Prostate gland (tissue), 2 donors: ENCODE measurements at regions not wholly inside any gene's neighbourhood (a gene's known extent, or its start where the extent isn't known, plus 50 kb on each side); places are given as distances from the start of the nearest gene placed in this dataset.

Experiments
- DNase-seq: peaks from one replicate; pipeline ENCODE4 v3.0.0-alpha.2; 2019; ENCODE audit warnings: low spot score
- H3K27ac ChIP-seq, 2 donors: fragments of 200-600 bp; sonication (generic); 2 replicates each; pipeline ENCODE4 v1.5.1; 2017 to 2019
- H3K27me3 ChIP-seq: fragments of 200-600 bp; sonication (generic); replicated peaks from 2 replicates; pipeline ENCODE4 v1.5.1; 2019; ENCODE audit not compliant: insufficient read depth
- H3K36me3 ChIP-seq, 2 donors: fragments of 200-600 bp; sonication (generic); 1 replicate in 1 of 2; 2 replicates in 1 of 2; pipeline versions ENCODE4 v1.5.1 to v1.8.1; 2017 to 2019
- H3K4me1 ChIP-seq: fragments of 200-600 bp; sonication (generic); replicated peaks from 2 replicates; pipeline ENCODE4 v1.5.1; 2019
- H3K4me3 ChIP-seq, 2 donors: fragments of 200-600 bp; sonication (generic); 2 replicates each; pipeline ENCODE4 v1.5.1; 2017 to 2019
- H3K9me3 ChIP-seq: fragments of 200-600 bp; sonication (generic); 2 replicates; pipeline ENCODE4 v1.5.1; 2017
- CTCF ChIP-seq, 4 experiments: fragments of 200-600 bp in 2 of 4; fragments of 450-650 bp in 2 of 4; sonication (generic) in 2 of 4; IDR thresholded peaks; 1 replicate in 3 of 4; 2 replicates in 1 of 4; pipeline ENCODE4 v1.5.1; 2016 to 2019; ENCODE audit warnings: antibody characterized with exemption in 4 of 4, mild to moderate bottlenecking in 2 of 4, moderate library complexity in 2 of 4
- POLR2A ChIP-seq: fragments of 450-650 bp; IDR thresholded peaks from one replicate; pipeline ENCODE4 v1.6.1; 2016; ENCODE audit warnings: antibody characterized with exemption, mild to moderate bottlenecking
- POLR2AphosphoS5 ChIP-seq: sonication (generic); formaldehyde crosslinking; IDR thresholded peaks from one replicate; pipeline ENCODE4 v1.6.1; 2017; ENCODE audit warnings: antibody characterized with exemption
- WGBS: methylation state at CpG from one replicate; pipeline ENCODE4 v1.1.5; 2018; 5-methylcytosine and 5-hydroxymethylcytosine counted together
- intact Hi-C: fragments of 100-400 bp; cut with DNase I; formaldehyde crosslinking; loops from one replicate; pipeline ENCODE4 v1.14.2; 2022

GRCh38 chr17:55625521-55625920, 97.1 kb downstream of the TMEM100 start:
- no peak for DNase-seq
- no peak overlapping the region for H3K4me3 ChIP-seq
- no peaks in the 10 kb centered on the region for H3K9me3 ChIP-seq
- H3K27me3 ChIP-seq = no peaks in the 10 kb centered on the region
- intact Hi-C loops = no loop called here
- no peak overlapping the region for H3K27ac ChIP-seq
- no peaks in the 10 kb centered on the region for H3K4me1 ChIP-seq
- TF ChIP-seq POLR2AphosphoS5 = no peak
- TF ChIP-seq POLR2A = no peak
- no peak for TF ChIP-seq CTCF (IDR thresholded peaks at IDR 0.05)
- no peaks in the 10 kb centered on the region for H3K36me3 ChIP-seq

DNA sequence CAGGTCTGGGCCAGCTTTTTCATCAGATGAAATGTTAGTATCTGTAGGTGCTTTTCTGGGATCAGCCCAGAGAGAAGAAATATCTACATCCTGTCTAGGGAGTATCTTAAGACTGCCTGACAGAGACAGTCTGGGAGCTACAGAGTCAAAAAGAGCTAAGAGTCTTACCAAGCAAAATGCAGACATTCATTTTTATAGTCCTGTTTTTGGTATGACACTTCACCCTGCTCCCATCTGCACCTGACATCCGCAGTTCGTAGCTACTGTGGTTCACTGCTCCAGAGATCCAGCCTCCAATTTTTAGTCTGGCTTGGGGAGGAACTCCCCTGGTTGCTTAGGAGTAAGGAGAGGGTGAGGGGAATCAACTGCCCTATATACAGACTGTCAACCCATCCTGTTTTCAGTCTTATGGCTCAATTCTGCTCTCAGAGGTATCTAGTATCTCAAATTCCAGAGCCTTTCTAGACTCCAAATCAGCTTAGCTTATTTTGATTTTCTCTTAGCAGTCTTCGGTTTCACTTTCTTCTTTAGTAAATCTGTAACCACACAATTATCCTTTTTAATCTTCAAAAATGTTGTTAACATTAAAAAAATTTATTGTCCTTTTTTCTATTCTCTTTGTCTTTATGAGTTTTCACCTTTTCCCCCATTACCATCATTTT, 97.8 kb downstream of the TMEM100 start:
- Histone ChIP-seq H3K27me3 (no peaks in the 10 kb centered on the region), H3K4me3 (no peak overlapping the region), H3K4me1 (no peaks in the 10 kb centered on the region), H3K27ac (no peak overlapping the region), H3K36me3 (no peaks in the 10 kb centered on the region), H3K9me3 (no peaks in the 10 kb centered on the region)
- DNase-seq = no peak
- TF ChIP-seq POLR2AphosphoS5 (no peak), POLR2A (no peak), CTCF (IDR thresholded peaks at IDR 0.05) (no peak)
- intact Hi-C loops = no loop called here
- 71% methylated on average over 3 of the region's 3 CpGs for WGBS

DNA sequence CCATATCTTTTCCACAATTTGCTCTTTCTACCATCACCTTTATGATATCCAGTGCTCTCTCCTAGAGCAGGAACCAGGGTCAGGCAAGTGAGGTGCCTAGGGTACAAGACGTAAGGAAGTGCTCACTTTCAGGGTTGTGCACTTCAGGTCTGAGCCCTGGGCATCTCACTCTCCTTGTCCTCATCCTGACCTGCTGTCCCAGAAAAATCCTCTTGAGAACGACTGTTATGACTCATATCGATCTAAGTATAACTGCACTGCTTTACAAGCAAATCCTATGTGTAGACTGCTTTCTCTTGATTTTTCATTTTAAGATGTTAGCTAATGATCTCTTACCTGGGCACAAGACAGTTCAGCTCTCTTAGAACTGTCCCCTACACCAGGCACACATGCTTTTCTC, 100.1 kb downstream of the TMEM100 start:
- H3K9me3 ChIP-seq = no peaks in the 10 kb centered on the region
- 63% methylated on average over 3 of the region's 3 CpGs for WGBS
- DNase-seq = no peak
- TF ChIP-seq POLR2AphosphoS5 = no peak
- no peak for TF ChIP-seq CTCF (IDR thresholded peaks at IDR 0.05)
- TF ChIP-seq POLR2A = no peak
- H3K4me3 ChIP-seq = no peak overlapping the region
- no peaks in the 10 kb centered on the region for H3K4me1 ChIP-seq
- H3K27me3 ChIP-seq = peaks cover 3% of the 10 kb centered on the region
- no peaks in the 10 kb centered on the region for H3K36me3 ChIP-seq
- intact Hi-C loops = no loop called here
- H3K27ac ChIP-seq = no peak overlapping the region

DNA sequence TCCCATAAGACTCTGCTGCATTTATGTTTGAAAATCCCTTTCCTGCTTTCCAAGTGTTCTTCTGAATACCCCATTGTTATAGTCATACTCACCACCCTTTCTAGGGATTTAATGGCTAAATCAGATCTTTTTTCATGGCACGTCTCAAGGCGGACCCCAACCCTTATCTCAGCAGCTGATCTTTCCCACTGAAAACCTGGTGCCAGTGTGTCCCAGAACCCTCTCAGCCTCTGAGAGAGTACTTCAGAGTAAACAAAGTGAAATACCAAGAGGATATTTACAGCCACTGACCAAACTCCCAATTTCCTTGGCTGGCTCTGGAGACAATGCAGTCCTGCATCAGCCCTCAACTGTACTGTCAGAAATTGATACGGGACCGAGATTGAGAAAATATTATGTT, 101.7 kb downstream of the TMEM100 start:
- TF ChIP-seq POLR2A (no peak), POLR2AphosphoS5 (no peak), CTCF (IDR thresholded peaks at IDR 0.05) (no peak)
- intact Hi-C loops = no loop called here
- WGBS = 37% methylated on average over 4 of the region's 4 CpGs
- DNase-seq = no peak
- no peaks in the 10 kb centered on the region for H3K36me3 ChIP-seq
- peaks cover 3% of the 10 kb centered on the region for H3K27me3 ChIP-seq
- no peaks in the 10 kb centered on the region for H3K9me3 ChIP-seq
- H3K4me3 ChIP-seq = no peak overlapping the region
- H3K27ac ChIP-seq = no peak overlapping the region
- no peaks in the 10 kb centered on the region for H3K4me1 ChIP-seq

DNA sequence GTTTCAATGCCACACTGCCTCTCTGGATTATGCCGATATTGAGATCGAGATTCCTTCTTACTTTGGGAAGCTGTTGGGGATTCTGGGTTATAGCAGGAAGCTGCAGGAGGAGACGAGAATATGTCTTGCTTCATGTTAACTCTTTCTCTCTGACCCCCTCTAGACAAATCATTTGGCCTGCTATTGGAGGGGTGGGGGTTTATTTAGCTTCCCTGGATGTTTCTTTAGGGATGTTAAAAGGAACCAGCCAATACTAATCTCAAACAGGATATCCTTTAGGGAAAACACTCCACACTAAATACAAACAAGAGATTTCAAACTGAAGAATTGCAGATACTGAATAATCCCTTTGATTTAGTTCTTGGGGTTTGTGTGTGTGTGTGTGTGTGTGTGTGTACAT, 102.6 kb downstream of the TMEM100 start:
- Histone ChIP-seq H3K27ac (no peak overlapping the region), H3K36me3 (no peaks in the 10 kb centered on the region), H3K4me1 (no peaks in the 10 kb centered on the region), H3K9me3 (no peaks in the 10 kb centered on the region), H3K4me3 (no peak overlapping the region), H3K27me3 (peaks cover 3% of the 10 kb centered on the region)
- intact Hi-C loops = no loop called here
- TF ChIP-seq POLR2AphosphoS5 = no peak
- no peak for TF ChIP-seq POLR2A
- WGBS = 85% methylated on average over 3 of the region's 3 CpGs
- DNase-seq = no peak
